ENCODE measurements at regions not wholly inside any gene's neighbourhood (a gene's known extent, or its start where the extent isn't known, plus 50 kb on each side); places are given as distances from the start of the nearest gene placed in this dataset.

DNA sequence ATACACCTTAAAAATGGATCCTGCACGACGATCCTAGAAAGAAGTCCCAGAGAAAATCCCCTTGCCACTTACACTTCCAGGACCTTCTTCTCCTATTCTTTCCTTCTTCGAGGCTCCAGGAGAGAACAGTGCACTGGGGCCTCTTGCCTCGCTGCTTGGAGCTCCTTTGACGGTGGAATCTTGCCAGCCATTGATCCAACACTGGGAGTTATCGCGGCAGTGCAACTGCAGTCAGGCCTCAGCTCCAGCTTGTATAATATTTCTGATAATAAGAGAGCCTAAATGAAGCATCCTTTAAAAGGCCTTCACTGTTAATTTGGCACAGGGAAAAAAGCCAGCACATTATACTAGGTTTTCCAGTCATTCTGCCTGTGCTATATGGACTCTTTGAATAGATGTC, 216.9 kb upstream of the PARD3B start:
- DNase-seq = no peak
- WGBS = 95% methylated on average over 7 of the region's 7 CpGs
- no peak overlapping the region for H4K8ac ChIP-seq (ENCODE audit: low read length)

DNA sequence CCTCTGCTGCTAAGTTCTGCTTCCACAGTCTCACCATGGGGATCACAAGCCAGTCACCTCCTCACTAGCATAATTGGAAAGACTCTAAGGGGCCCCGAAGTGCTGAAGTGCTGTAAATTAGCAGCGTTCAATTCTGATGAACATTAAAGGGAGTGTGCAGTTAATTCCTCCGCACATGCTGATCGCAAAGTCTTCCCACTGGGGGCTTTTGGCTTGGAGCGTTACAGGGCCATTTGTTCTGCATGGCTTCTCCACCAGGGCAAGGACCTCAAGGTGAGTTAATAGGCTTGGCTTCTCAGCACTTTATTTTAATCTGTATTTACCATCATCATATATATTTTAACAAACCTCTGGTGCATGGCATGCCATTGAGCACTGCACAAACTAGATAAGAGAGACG, 216.3 kb upstream of the PARD3B start:
- Histone ChIP-seq H3K4me2 (ENCODE audit: low read length, poor library complexity, severe bottlenecking) (no peak overlapping the region), H3K27ac (ENCODE audit: low read length, poor library complexity, severe bottlenecking) (no peak overlapping the region), H2BK120ac (ENCODE audit: low read depth, low read length) (no peak overlapping the region), H4K91ac (ENCODE audit: low read length) (no peak overlapping the region), H3K27me3 (ENCODE audit: control insufficient read depth in 1 of 2, insufficient read depth in 1 of 2, low read length in 2 of 2) (no peaks in the 10 kb centered on the region), H4K8ac (ENCODE audit: low read length) (no peak overlapping the region), H3K4me3 (ENCODE audit: insufficient read depth in 1 of 2, low read depth in 1 of 2, low read length in 2 of 2) (no peak overlapping the region), H3K4ac (ENCODE audit: low read depth in 1 of 2, low read length in 2 of 2) (no peak overlapping the region), H2AFZ (ENCODE audit: low read depth, low read length) (no peak overlapping the region), H3K4me1 (ENCODE audit: control insufficient read depth, insufficient read depth, low read depth, low read length) (peaks cover 1% of the 10 kb centered on the region), H3K9ac (ENCODE audit: low read length) (no peak overlapping the region), H3K36me3 (ENCODE audit: control insufficient read depth in 1 of 2, insufficient read depth in 2 of 2, low read depth in 1 of 2, low read length in 2 of 2) (no peaks in the 10 kb centered on the region), H2BK15ac (ENCODE audit: low read depth, poor library complexity, severe bottlenecking) (no peak overlapping the region), H2BK12ac (ENCODE audit: low read length in 2 of 2) (no peak overlapping the region), H2BK5ac (ENCODE audit: low read depth, low read length, poor library complexity, severe bottlenecking) (no peak overlapping the region), H3K18ac (ENCODE audit: low read depth in 1 of 2, low read length in 2 of 2) (no peak overlapping the region), H3K23ac (ENCODE audit: low read length in 2 of 2) (no peak overlapping the region), H3K14ac (ENCODE audit: low read length in 2 of 2) (no peak overlapping the region), H3K79me1 (replicated peaks; ENCODE audit: low read length, poor library complexity, severe bottlenecking) (no peaks in the 10 kb centered on the region), H2AK5ac (ENCODE audit: low read length, severe bottlenecking) (no peak overlapping the region), H3K9me3 (ENCODE audit: control insufficient read depth, low read length) (no peaks in the 10 kb centered on the region)
- WGBS = 97% methylated on average over 6 of the region's 6 CpGs
- DNase-seq = no peak

More for the DNA sequence above, 216.9 kb upstream of the PARD3B start:
- H3K4me2 ChIP-seq (ENCODE audit: low read length, poor library complexity, severe bottlenecking) = no peak overlapping the region
- H3K9ac ChIP-seq (ENCODE audit: low read length) = no peak overlapping the region
- H4K91ac ChIP-seq (ENCODE audit: low read length) = no peak overlapping the region
- H2BK12ac ChIP-seq (ENCODE audit: low read length in 2 of 2) = no peak overlapping the region
- no peak overlapping the region for H3K14ac ChIP-seq (ENCODE audit: low read length in 2 of 2)
- H3K4me1 ChIP-seq (ENCODE audit: control insufficient read depth, insufficient read depth, low read depth, low read length) = peaks cover 1% of the 10 kb centered on the region
- no peak overlapping the region for H2BK15ac ChIP-seq (ENCODE audit: low read depth, poor library complexity, severe bottlenecking)
- H3K4me3 ChIP-seq (ENCODE audit: insufficient read depth in 1 of 2, low read depth in 1 of 2, low read length in 2 of 2) = no peak overlapping the region
- H3K23ac ChIP-seq (ENCODE audit: low read length in 2 of 2) = no peak overlapping the region
- H3K27ac ChIP-seq (ENCODE audit: low read length, poor library complexity, severe bottlenecking) = no peak overlapping the region
- H2BK120ac ChIP-seq (ENCODE audit: low read depth, low read length) = no peak overlapping the region
- no peak overlapping the region for H2AK5ac ChIP-seq (ENCODE audit: low read length, severe bottlenecking)
- H3K36me3 ChIP-seq (ENCODE audit: control insufficient read depth in 1 of 2, insufficient read depth in 2 of 2, low read depth in 1 of 2, low read length in 2 of 2) = no peaks in the 10 kb centered on the region
- H3K79me1 ChIP-seq (replicated peaks; ENCODE audit: low read length, poor library complexity, severe bottlenecking) = no peaks in the 10 kb centered on the region
- no peaks in the 10 kb centered on the region for H3K27me3 ChIP-seq (ENCODE audit: control insufficient read depth in 1 of 2, insufficient read depth in 1 of 2, low read length in 2 of 2)
- H2AFZ ChIP-seq (ENCODE audit: low read depth, low read length) = no peak overlapping the region
- no peak overlapping the region for H3K18ac ChIP-seq (ENCODE audit: low read depth in 1 of 2, low read length in 2 of 2)
- peak overlapping the region in 1 of 2 experiments; percentile 9 for H3K4ac ChIP-seq (ENCODE audit: low read depth in 1 of 2, low read length in 2 of 2)
- H3K9me3 ChIP-seq (ENCODE audit: control insufficient read depth, low read length) = no peaks in the 10 kb centered on the region
- no peak overlapping the region for H2BK5ac ChIP-seq (ENCODE audit: low read depth, low read length, poor library complexity, severe bottlenecking)

DNA sequence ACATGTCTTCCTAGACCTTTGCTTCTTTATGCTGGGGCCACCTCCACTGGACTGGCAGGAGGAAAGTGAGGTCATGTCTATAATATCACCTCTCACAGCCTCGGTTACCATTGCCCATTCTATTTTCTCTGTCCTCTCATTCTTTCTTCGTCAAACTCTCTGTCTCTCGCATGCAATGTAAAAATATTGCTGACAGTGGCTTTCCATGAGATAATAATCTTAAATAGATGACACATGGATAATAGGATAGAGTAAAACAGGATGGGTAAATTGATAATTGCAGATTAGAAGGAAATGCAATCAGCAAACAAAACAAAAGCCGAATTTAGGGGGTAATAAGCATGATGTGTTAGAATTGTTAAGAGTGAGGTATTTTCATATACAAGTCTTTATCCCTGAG, 215.7 kb upstream of the PARD3B start:
- Histone ChIP-seq H2BK5ac (ENCODE audit: low read depth, low read length, poor library complexity, severe bottlenecking) (no peak overlapping the region), H2BK120ac (ENCODE audit: low read depth, low read length) (no peak overlapping the region), H3K18ac (ENCODE audit: low read depth in 1 of 2, low read length in 2 of 2) (no peak overlapping the region), H4K91ac (ENCODE audit: low read length) (no peak overlapping the region), H3K9ac (ENCODE audit: low read length) (no peak overlapping the region), H3K27me3 (ENCODE audit: control insufficient read depth in 1 of 2, insufficient read depth in 1 of 2, low read length in 2 of 2) (no peaks in the 10 kb centered on the region), H2BK15ac (ENCODE audit: low read depth, poor library complexity, severe bottlenecking) (no peak overlapping the region), H2AK5ac (ENCODE audit: low read length, severe bottlenecking) (no peak overlapping the region), H3K4me2 (ENCODE audit: low read length, poor library complexity, severe bottlenecking) (no peak overlapping the region), H4K8ac (ENCODE audit: low read length) (no peak overlapping the region), H3K4me3 (ENCODE audit: insufficient read depth in 1 of 2, low read depth in 1 of 2, low read length in 2 of 2) (no peak overlapping the region), H3K9me3 (ENCODE audit: control insufficient read depth, low read length) (no peaks in the 10 kb centered on the region), H3K36me3 (ENCODE audit: control insufficient read depth in 1 of 2, insufficient read depth in 2 of 2, low read depth in 1 of 2, low read length in 2 of 2) (no peaks in the 10 kb centered on the region), H3K27ac (ENCODE audit: low read length, poor library complexity, severe bottlenecking) (no peak overlapping the region), H2BK12ac (ENCODE audit: low read length in 2 of 2) (no peak overlapping the region), H3K23ac (ENCODE audit: low read length in 2 of 2) (no peak overlapping the region), H3K14ac (ENCODE audit: low read length in 2 of 2) (no peak overlapping the region), H3K4me1 (ENCODE audit: control insufficient read depth, insufficient read depth, low read depth, low read length) (peaks cover 1% of the 10 kb centered on the region), H3K79me1 (replicated peaks; ENCODE audit: low read length, poor library complexity, severe bottlenecking) (no peaks in the 10 kb centered on the region), H2AFZ (ENCODE audit: low read depth, low read length) (no peak overlapping the region), H3K4ac (ENCODE audit: low read depth in 1 of 2, low read length in 2 of 2) (no peak overlapping the region)
- WGBS = 91% methylated on average over 4 of the region's 4 CpGs
- DNase-seq = no peak

DNA sequence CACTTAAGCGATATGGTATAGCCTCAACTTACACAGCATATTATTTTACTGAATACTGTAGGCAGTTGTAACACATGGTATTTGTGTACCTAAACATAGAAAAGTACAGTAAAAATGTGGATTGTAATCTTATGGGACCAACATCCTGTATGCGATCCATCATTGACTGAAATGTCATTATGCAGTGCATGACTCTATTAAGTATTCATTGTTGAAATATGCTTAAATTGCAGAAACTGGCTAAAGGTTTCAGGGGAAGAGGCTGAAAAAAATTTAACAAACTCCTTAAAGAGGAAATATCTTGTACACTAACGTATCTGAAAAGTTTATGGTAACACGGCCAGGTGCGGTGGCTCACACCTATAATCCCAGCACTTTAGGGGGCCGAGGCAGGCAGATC, 214.1 kb upstream of the PARD3B start:
- Histone ChIP-seq H3K18ac (ENCODE audit: low read depth in 1 of 2, low read length in 2 of 2) (no peak overlapping the region), H3K4ac (ENCODE audit: low read depth in 1 of 2, low read length in 2 of 2) (no peak overlapping the region), H3K79me1 (replicated peaks; ENCODE audit: low read length, poor library complexity, severe bottlenecking) (no peaks in the 10 kb centered on the region), H3K4me3 (ENCODE audit: insufficient read depth in 1 of 2, low read depth in 1 of 2, low read length in 2 of 2) (no peak overlapping the region), H2BK120ac (ENCODE audit: low read depth, low read length) (no peak overlapping the region), H2BK15ac (ENCODE audit: low read depth, poor library complexity, severe bottlenecking) (no peak overlapping the region), H3K23ac (ENCODE audit: low read length in 2 of 2) (no peak overlapping the region), H2BK12ac (ENCODE audit: low read length in 2 of 2) (no peak overlapping the region), H4K91ac (ENCODE audit: low read length) (no peak overlapping the region), H3K27me3 (ENCODE audit: control insufficient read depth in 1 of 2, insufficient read depth in 1 of 2, low read length in 2 of 2) (no peaks in the 10 kb centered on the region), H2AFZ (ENCODE audit: low read depth, low read length) (no peak overlapping the region), H3K9me3 (ENCODE audit: control insufficient read depth, low read length) (no peaks in the 10 kb centered on the region), H4K8ac (ENCODE audit: low read length) (no peak overlapping the region), H3K9ac (ENCODE audit: low read length) (no peak overlapping the region), H3K14ac (ENCODE audit: low read length in 2 of 2) (no peak overlapping the region), H3K4me2 (ENCODE audit: low read length, poor library complexity, severe bottlenecking) (no peak overlapping the region), H2AK5ac (ENCODE audit: low read length, severe bottlenecking) (no peak overlapping the region), H3K4me1 (ENCODE audit: control insufficient read depth, insufficient read depth, low read depth, low read length) (peaks cover 1% of the 10 kb centered on the region), H3K27ac (ENCODE audit: low read length, poor library complexity, severe bottlenecking) (no peak overlapping the region), H3K36me3 (ENCODE audit: control insufficient read depth in 1 of 2, insufficient read depth in 2 of 2, low read depth in 1 of 2, low read length in 2 of 2) (no peaks in the 10 kb centered on the region), H2BK5ac (ENCODE audit: low read depth, low read length, poor library complexity, severe bottlenecking) (no peak overlapping the region)
- 100% methylated on average over 5 of the region's 6 CpGs for WGBS
- no peak for DNase-seq

All from mesenchymal stem cell (in vitro differentiated cells and primary cell).